H9 (cell line): ENCODE measurements at regions not wholly inside any gene's neighbourhood (a gene's known extent, or its start where the extent isn't known, plus 50 kb on each side); places are given as distances from the start of the nearest gene placed in this dataset.

Experiments
- DNase-seq: peaks from one replicate; pipeline ENCODE4 v3.0.0-alpha.2; 2017
- H2AFZ ChIP-seq: one replicate; pipeline ENCODE4 v1.6.1; 2013; ENCODE audit warnings: mild to moderate bottlenecking, low read length, control low read depth, moderate library complexity
- H2AK5ac ChIP-seq: 2 replicates; pipeline ENCODE4 v1.6.1; 2013; ENCODE audit warnings: low read length, control low read depth, mixed read lengths; ENCODE audit not compliant: insufficient read length
- H2BK120ac ChIP-seq: one replicate; pipeline ENCODE4 v1.6.1; 2013; ENCODE audit warnings: low read depth, mild to moderate bottlenecking, low read length, control low read depth, inconsistent platforms; ENCODE audit not compliant: poor library complexity, severe bottlenecking
- H2BK12ac ChIP-seq: 2 replicates; pipeline ENCODE4 v1.6.1; 2013; ENCODE audit warnings: low read length, control low read depth, mixed read lengths, low read depth; ENCODE audit not compliant: insufficient read length
- H2BK15ac ChIP-seq: 2 replicates; pipeline ENCODE4 v1.6.1; 2013; ENCODE audit warnings: low read depth, low read length, control low read depth
- H2BK20ac ChIP-seq: one replicate; pipeline ENCODE4 v1.6.1; 2013; ENCODE audit warnings: low read depth, mild to moderate bottlenecking, low read length, control low read depth, inconsistent platforms; ENCODE audit not compliant: poor library complexity, severe bottlenecking
- H2BK5ac ChIP-seq: 2 replicates; pipeline ENCODE4 v1.6.1; 2013; ENCODE audit warnings: low read length, control low read depth, mixed read lengths; ENCODE audit not compliant: insufficient read length
- H3K14ac ChIP-seq: 2 replicates; pipeline ENCODE4 v1.6.1; 2013; ENCODE audit warnings: low read length, control low read depth; ENCODE audit not compliant: insufficient read depth
- H3K18ac ChIP-seq: 2 replicates; pipeline ENCODE4 v1.6.1; 2013; ENCODE audit warnings: low read depth, mild to moderate bottlenecking, mixed read lengths, low read length, control low read depth; ENCODE audit not compliant: insufficient read length
- H3K23ac ChIP-seq: 2 replicates; pipeline ENCODE4 v1.6.1; 2013; ENCODE audit warnings: low read length, control low read depth, mixed read lengths, low read depth; ENCODE audit not compliant: insufficient read length
- H3K23me2 ChIP-seq: 2 replicates; pipeline ENCODE4 v1.6.1; 2013; ENCODE audit warnings: low read depth, mild to moderate bottlenecking, mixed read lengths, low read length, control low read depth; ENCODE audit not compliant: insufficient read length, poor library complexity, severe bottlenecking
- H3K27ac ChIP-seq: 2 replicates; pipeline ENCODE4 v1.5.1; 2013; ENCODE audit warnings: low read length, control low read depth, mixed read lengths, low read depth; ENCODE audit not compliant: insufficient read length
- H3K27me3 ChIP-seq: 2 replicates; pipeline ENCODE4 v1.6.1; 2013; ENCODE audit warnings: low read length, control low read depth, inconsistent platforms; ENCODE audit not compliant: insufficient read depth
- H3K4ac ChIP-seq: 2 replicates; pipeline ENCODE4 v1.6.1; 2013; ENCODE audit warnings: low read depth, mild to moderate bottlenecking, control low read depth, inconsistent platforms, low read length, moderate library complexity
- H3K4me1 ChIP-seq: 2 replicates; pipeline ENCODE4 v1.6.1; 2013; ENCODE audit warnings: low read length, control low read depth, inconsistent platforms; ENCODE audit not compliant: insufficient read depth
- H3K4me2 ChIP-seq: 2 replicates; pipeline ENCODE4 v1.6.1; 2013; ENCODE audit warnings: low read length, control low read depth, mixed read lengths; ENCODE audit not compliant: insufficient read length, insufficient read depth
- H3K56ac ChIP-seq: 2 replicates; pipeline ENCODE4 v1.6.1; 2013; ENCODE audit warnings: low read depth, mild to moderate bottlenecking, mixed read lengths, low read length, control low read depth; ENCODE audit not compliant: insufficient read length
- H3K79me1 ChIP-seq: 2 replicates; pipeline ENCODE4 v1.6.1; 2013; ENCODE audit warnings: low read depth, mild to moderate bottlenecking, moderate library complexity, low read length, control low read depth, inconsistent platforms; ENCODE audit not compliant: insufficient read depth, poor library complexity, severe bottlenecking
- H3K79me2 ChIP-seq: 2 replicates; pipeline ENCODE4 v1.6.1; 2013; ENCODE audit warnings: low read length, control low read depth, inconsistent platforms; ENCODE audit not compliant: insufficient read depth
- H3K9ac ChIP-seq: 2 replicates; pipeline ENCODE4 v1.6.1; 2013; ENCODE audit warnings: low read length, control low read depth, mixed read lengths; ENCODE audit not compliant: insufficient read length; ENCODE audit errors: extremely low read depth
- H3K9me3 ChIP-seq: one replicate; pipeline ENCODE4 v1.6.1; 2013; ENCODE audit warnings: low read depth, low read length, inconsistent platforms; ENCODE audit not compliant: control insufficient read depth
- H3T11ph ChIP-seq: one replicate; pipeline ENCODE4 v1.6.1; 2013; ENCODE audit warnings: mild to moderate bottlenecking, low read length, control low read depth, inconsistent platforms
- H4K20me1 ChIP-seq: one replicate; pipeline ENCODE4 v1.6.1; 2013; ENCODE audit not compliant: control insufficient read depth, insufficient read length, insufficient read depth
- H4K5ac ChIP-seq: 2 replicates; pipeline ENCODE4 v1.6.1; 2013; ENCODE audit warnings: low read depth, mild to moderate bottlenecking, mixed read lengths, low read length, control low read depth; ENCODE audit not compliant: insufficient read length
- H4K8ac ChIP-seq: replicated peaks from 2 replicates; pipeline ENCODE4 v1.6.1; 2013; ENCODE audit warnings: low read length, control low read depth, mixed read lengths, low read depth; ENCODE audit not compliant: insufficient read length
- H4K91ac ChIP-seq: 2 replicates; pipeline ENCODE4 v1.6.1; 2013; ENCODE audit warnings: low read depth, mild to moderate bottlenecking, moderate library complexity, mixed read lengths, low read length, control low read depth; ENCODE audit not compliant: insufficient read length
- H3K27ac Mint-ChIP-seq, 3 experiments: 2 replicates in 2 of 3; 3 replicates in 1 of 3; pipeline ENCODE4 v1.8.0; 2020 to 2021; ENCODE audit warnings: mixed read lengths in 3 of 3, mild to moderate bottlenecking in 1 of 3, moderate library complexity in 1 of 3
- H3K27me3 Mint-ChIP-seq: 2 replicates; pipeline ENCODE4 v1.8.0; 2021; ENCODE audit warnings: low read depth, mild to moderate bottlenecking, moderate library complexity, mixed read lengths
- H3K36me3 Mint-ChIP-seq, 3 experiments: 2 replicates in 2 of 3; 3 replicates in 1 of 3; pipeline ENCODE4 v1.8.0; 2020 to 2021; ENCODE audit warnings: low read depth in 3 of 3, mixed read lengths in 3 of 3; ENCODE audit not compliant: insufficient read depth in 1 of 3
- H3K4me1 Mint-ChIP-seq, 2 experiments: 2 replicates each; pipeline ENCODE4 v1.8.0; 2020; ENCODE audit warnings: mixed read lengths in 2 of 2
- H3K4me3 Mint-ChIP-seq, 2 experiments: 2 replicates in 1 of 2; 3 replicates in 1 of 2; pipeline ENCODE4 v1.8.0; 2020 to 2021; ENCODE audit warnings: mild to moderate bottlenecking in 2 of 2, mixed read lengths in 2 of 2, moderate library complexity in 1 of 2
- H3K9me3 Mint-ChIP-seq, 2 experiments: 2 replicates in 1 of 2; 3 replicates in 1 of 2; pipeline ENCODE4 v1.8.0; 2020; ENCODE audit warnings: mild to moderate bottlenecking in 2 of 2, mixed read lengths in 2 of 2, moderate library complexity in 1 of 2
- CTCF ChIP-seq: fragments of 200-600 bp; sonication (generic); conservative IDR thresholded peaks from 3 replicates; pipeline ENCODE4 v1.8.0; 2021; ENCODE audit warnings: antibody characterized with exemption, mild to moderate bottlenecking
- WGBS: extraction: QIAGEN DNeasy Blood & Tissue Kit; methylation state at CpG from one replicate; pipeline ENCODE4 v1.1.7; 2013; ENCODE audit warnings: missing lambda C conversion rate, low lambda C conversion rate, mixed read lengths; ENCODE audit not compliant: insufficient read length; ENCODE audit errors: extremely low coverage; 5-methylcytosine and 5-hydroxymethylcytosine counted together

DNA sequence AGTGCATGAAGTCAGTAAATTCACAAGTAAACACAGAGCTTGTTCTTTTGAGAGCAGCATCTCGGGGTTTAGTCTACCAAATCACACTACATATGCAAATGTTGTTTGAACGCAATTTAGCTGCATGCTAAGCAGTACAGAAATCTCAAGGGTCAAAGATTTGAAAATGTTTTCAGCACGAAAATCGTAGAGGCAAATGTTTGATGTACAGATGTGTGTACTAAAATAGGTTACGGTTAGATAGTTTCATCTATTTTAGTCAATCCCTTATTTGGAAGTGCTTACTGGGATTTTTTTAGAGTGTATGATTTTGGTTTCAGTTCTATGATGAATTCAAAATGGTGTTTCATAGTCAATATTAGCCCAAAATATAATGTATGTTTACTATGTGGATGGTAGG is 1928.2 kb upstream of the TENM3 start:
- Histone ChIP-seq H3K56ac (no peak overlapping the region), H3K14ac (no peak overlapping the region), H2BK15ac (no peak overlapping the region), H3K4ac (no peak overlapping the region), H2BK120ac (no peak overlapping the region), H3T11ph (no peak overlapping the region), H4K20me1 (no peaks in the 10 kb centered on the region), H4K91ac (no peak overlapping the region), H3K79me2 (no peaks in the 10 kb centered on the region), H3K4me1 (no peaks in the 10 kb centered on the region), H3K23ac (no peak overlapping the region), H3K4me2 (no peak overlapping the region), H4K8ac (no peak overlapping the region), H2BK20ac (no peak overlapping the region), H4K5ac (no peak overlapping the region), H3K18ac (no peak overlapping the region), H3K23me2 (no peaks in the 10 kb centered on the region), H3K9ac (no peak overlapping the region), H3K79me1 (no peaks in the 10 kb centered on the region), H2AK5ac (no peak overlapping the region), H3K27ac (no peak overlapping the region), H2BK12ac (no peak overlapping the region), H2BK5ac (no peak overlapping the region), H3K27me3 (no peaks in the 10 kb centered on the region), H3K9me3 (no peaks in the 10 kb centered on the region), H2AFZ (no peak overlapping the region)
- TF ChIP-seq CTCF = no peak
- H3K36me3 Mint-ChIP-seq = no peaks in the 10 kb centered on the region
- no CpG with 5 or more reads among the region's 5 CpGs for WGBS
- H3K4me3 Mint-ChIP-seq = no peak overlapping the region
- H3K9me3 Mint-ChIP-seq = no peaks in the 10 kb centered on the region
- no peaks in the 10 kb centered on the region for H3K4me1 Mint-ChIP-seq
- no peak for DNase-seq
- no peak overlapping the region for H3K27ac Mint-ChIP-seq
- H3K27me3 Mint-ChIP-seq = no peaks in the 10 kb centered on the region
